Smooth muscle cell (in vitro differentiated cells): ENCODE measurements at regions not wholly inside any gene's neighbourhood (a gene's known extent, or its start where the extent isn't known, plus 50 kb on each side); places are given as distances from the start of the nearest gene placed in this dataset.
"Not testable (repeated sequence)": the region's sequence is repeated elsewhere in the genome, so short reads cannot be mapped to it uniquely, and the experiment has no call there.

Source experiments
- DNase-seq: peaks from one replicate; lab custom pipeline; 2025; ENCODE audit not compliant: unreplicated experiment; lab: John Stamatoyannopoulos, UW
- H2AFZ ChIP-seq: fragments of 200-600 bp; sonication (generic); 2 replicates; pipeline ENCODE4 v1.6.0; 2016; ENCODE audit warnings: antibody characterized with exemption, low read depth, mild to moderate bottlenecking
- H3F3A ChIP-seq: fragments of 200-600 bp; sonication (generic); 2 replicates; pipeline ENCODE4 v1.6.0; 2017; ENCODE audit warnings: antibody characterized with exemption, low read depth
- H3K27ac ChIP-seq: fragments of 200-600 bp; sonication (generic); 2 replicates; pipeline ENCODE4 v1.5.1; 2016; ENCODE audit warnings: low read depth, mild to moderate bottlenecking
- H3K27me3 ChIP-seq: fragments of 200-600 bp; sonication (generic); 2 replicates; pipeline ENCODE4 v1.6.1; 2016; ENCODE audit warnings: low read depth, mild to moderate bottlenecking
- H3K36me3 ChIP-seq: fragments of 200-600 bp; sonication (generic); 2 replicates; pipeline ENCODE4 v1.5.1; 2016; ENCODE audit warnings: low read depth
- H3K4me1 ChIP-seq: fragments of 200-600 bp; sonication (generic); 2 replicates; pipeline ENCODE4 v1.5.1; 2016; ENCODE audit warnings: low read depth
- H3K4me2 ChIP-seq: fragments of 200-600 bp; sonication (generic); 2 replicates; pipeline ENCODE4 v1.6.0; 2016; ENCODE audit warnings: mild to moderate bottlenecking
- H3K4me3 ChIP-seq: fragments of 200-600 bp; sonication (generic); 2 replicates; pipeline ENCODE4 v1.5.1; 2016; ENCODE audit warnings: mild to moderate bottlenecking
- H3K79me2 ChIP-seq: fragments of 200-600 bp; sonication (generic); 2 replicates; pipeline ENCODE4 v1.6.0; 2016; ENCODE audit warnings: low read depth, mild to moderate bottlenecking
- H3K9ac ChIP-seq: fragments of 200-600 bp; sonication (generic); 2 replicates; pipeline ENCODE4 v1.6.0; 2016; ENCODE audit warnings: low read depth
- H3K9me3 ChIP-seq: fragments of 200-600 bp; sonication (generic); replicated peaks from 2 replicates; pipeline ENCODE4 v1.5.1; 2016; ENCODE audit warnings: low read depth
- H4K20me1 ChIP-seq: fragments of 200-600 bp; sonication (generic); 2 replicates; pipeline ENCODE4 v1.6.0; 2016; ENCODE audit warnings: low read depth
- WGBS: methylation state at CpG from one replicate; pipeline ENCODE4 v1.1.7; 2016; ENCODE audit warnings: low lambda C conversion rate; 5-methylcytosine and 5-hydroxymethylcytosine counted together
- TF ChIP-seq, protein P1 (sequence below): fragments of 200-600 bp; sonication (generic); IDR thresholded peaks from 2 replicates; pipeline ENCODE4 v1.5.1; 2017; ENCODE audit warnings: borderline replicate concordance, mild to moderate bottlenecking, antibody characterized with exemption; ENCODE audit not compliant: insufficient read depth, poor library complexity, severe bottlenecking

DNA sequence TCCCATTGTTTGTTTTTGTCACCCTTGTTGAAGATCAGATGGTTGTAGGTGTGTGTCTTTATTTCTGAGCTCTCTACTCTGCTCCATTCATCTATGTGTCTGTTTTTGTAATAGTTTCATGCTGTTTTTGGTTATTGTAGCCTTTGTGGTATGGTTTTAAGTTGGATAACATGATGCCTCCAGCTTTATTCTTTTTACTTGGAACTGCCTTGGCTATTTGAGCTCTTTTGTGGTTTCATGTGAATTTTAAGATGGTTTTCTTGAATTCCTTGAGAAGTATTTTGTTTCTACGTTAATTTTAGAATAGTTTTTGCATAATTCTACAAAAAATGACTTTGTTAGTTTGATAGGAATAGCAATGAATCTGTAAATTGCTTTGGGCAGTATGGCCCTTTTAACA, 170.0 kb upstream of the IGFBP3 start:
- WGBS = 78% methylated on average over 1 of the region's 1 CpG
- H3K79me2 ChIP-seq = no peaks in the 10 kb centered on the region
- no peak overlapping the region for H2AFZ ChIP-seq
- DNase-seq = no peak
- no peaks in the 10 kb centered on the region for H4K20me1 ChIP-seq
- no peak overlapping the region for H3K4me3 ChIP-seq
- TF ChIP-seq, protein P1, sequence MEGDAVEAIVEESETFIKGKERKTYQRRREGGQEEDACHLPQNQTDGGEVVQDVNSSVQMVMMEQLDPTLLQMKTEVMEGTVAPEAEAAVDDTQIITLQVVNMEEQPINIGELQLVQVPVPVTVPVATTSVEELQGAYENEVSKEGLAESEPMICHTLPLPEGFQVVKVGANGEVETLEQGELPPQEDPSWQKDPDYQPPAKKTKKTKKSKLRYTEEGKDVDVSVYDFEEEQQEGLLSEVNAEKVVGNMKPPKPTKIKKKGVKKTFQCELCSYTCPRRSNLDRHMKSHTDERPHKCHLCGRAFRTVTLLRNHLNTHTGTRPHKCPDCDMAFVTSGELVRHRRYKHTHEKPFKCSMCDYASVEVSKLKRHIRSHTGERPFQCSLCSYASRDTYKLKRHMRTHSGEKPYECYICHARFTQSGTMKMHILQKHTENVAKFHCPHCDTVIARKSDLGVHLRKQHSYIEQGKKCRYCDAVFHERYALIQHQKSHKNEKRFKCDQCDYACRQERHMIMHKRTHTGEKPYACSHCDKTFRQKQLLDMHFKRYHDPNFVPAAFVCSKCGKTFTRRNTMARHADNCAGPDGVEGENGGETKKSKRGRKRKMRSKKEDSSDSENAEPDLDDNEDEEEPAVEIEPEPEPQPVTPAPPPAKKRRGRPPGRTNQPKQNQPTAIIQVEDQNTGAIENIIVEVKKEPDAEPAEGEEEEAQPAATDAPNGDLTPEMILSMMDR = no peak
- no peak overlapping the region for H3K27ac ChIP-seq
- no peaks in the 10 kb centered on the region for H3K9me3 ChIP-seq
- no peak overlapping the region for H3K4me2 ChIP-seq
- H3K9ac ChIP-seq = no peak overlapping the region
- H3K27me3 ChIP-seq = no peaks in the 10 kb centered on the region
- no peaks in the 10 kb centered on the region for H3K4me1 ChIP-seq
- no peaks in the 10 kb centered on the region for H3K36me3 ChIP-seq
- no peaks in the 10 kb centered on the region for H3F3A ChIP-seq

DNA sequence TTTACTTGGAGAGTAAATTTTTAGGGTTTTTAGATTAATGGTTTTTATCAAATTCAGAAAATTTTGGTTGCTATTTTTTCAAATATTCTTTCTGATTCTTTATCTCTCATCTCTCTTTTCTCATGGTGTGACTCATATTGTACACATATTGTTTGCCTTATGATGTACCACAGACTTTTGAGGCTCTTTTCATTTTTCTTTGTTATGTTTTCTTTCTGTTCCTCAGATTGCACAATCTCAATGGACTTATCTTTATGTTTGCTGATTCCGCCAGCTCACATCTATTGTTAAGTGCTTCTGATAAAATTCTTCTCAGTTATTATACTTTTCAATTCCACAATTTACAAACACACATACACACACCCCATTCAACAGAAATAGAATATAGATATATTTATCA, 168.2 kb upstream of the IGFBP3 start:
- Histone ChIP-seq H3K27ac (peak overlapping the region; percentile 59), H3F3A (no peaks in the 10 kb centered on the region), H3K79me2 (no peaks in the 10 kb centered on the region), H3K9ac (no peak overlapping the region), H3K4me3 (no peak overlapping the region), H3K9me3 (no peaks in the 10 kb centered on the region), H3K27me3 (no peaks in the 10 kb centered on the region), H4K20me1 (no peaks in the 10 kb centered on the region), H3K4me1 (no peaks in the 10 kb centered on the region), H2AFZ (peak overlapping the region; percentile 10), H3K4me2 (no peak overlapping the region), H3K36me3 (no peaks in the 10 kb centered on the region)
- no peak for DNase-seq
- 85% methylated on average over 1 of the region's 1 CpG for WGBS
- TF ChIP-seq, protein P1 = no peak

DNA sequence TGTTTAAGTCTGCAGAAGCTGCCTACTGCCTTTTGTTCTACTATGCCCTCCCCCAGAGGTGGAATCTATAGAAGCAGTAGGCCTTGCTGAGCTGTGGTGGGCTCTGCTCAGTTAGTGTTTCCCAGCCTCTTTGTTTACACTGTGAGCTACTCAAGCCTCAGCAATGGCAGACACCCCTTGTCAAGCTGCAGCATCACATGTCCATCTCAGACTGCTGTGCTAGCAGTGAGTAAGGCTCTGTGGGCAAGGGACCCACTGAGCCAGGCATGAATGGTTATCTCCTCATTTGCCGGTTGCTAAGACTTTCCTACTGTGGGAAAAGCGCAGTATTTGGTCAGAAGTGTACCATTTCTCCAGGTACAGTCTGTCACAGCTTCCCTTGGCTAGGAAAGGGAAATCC, 167.4 kb upstream of the IGFBP3 start:
- not testable (repeated sequence) for H4K20me1 ChIP-seq

DNA sequence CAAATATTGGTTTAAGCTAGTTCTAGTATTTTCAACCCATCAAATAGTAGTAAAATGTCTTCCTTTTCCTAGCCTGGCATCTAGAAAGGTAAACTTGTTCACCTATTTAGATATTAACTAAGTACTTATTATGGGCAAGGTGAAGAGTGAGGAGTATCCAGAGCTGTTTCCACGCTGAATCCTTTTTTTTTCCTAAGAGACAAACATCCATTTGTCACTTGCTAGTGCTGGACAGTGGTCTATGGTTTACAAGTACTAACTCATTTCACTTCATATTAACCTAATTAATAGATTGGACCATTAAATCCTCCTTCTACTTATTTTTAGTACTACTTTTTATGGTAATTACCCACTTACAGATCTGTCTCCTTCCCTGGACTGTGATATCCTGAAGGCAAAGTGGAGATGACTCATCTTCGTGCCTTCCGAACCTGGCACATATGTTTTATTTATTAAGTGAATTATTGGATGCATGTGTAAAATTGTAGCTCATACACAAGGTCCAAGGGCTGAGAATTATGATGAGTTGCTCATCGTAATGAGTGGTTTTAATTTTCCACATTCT, 159.6 kb upstream of the IGFBP3 start:
- no peaks in the 10 kb centered on the region for H3K27me3 ChIP-seq
- H3K27ac ChIP-seq = no peak overlapping the region
- no peak overlapping the region for H3K4me2 ChIP-seq
- DNase-seq = no peak
- no peaks in the 10 kb centered on the region for H3K36me3 ChIP-seq
- 79% methylated on average over 4 of the region's 4 CpGs for WGBS
- H4K20me1 ChIP-seq = no peaks in the 10 kb centered on the region
- H3K9ac ChIP-seq = no peak overlapping the region
- TF ChIP-seq, protein P1 = no peak
- no peak overlapping the region for H2AFZ ChIP-seq
- H3F3A ChIP-seq = peaks cover 4% of the 10 kb centered on the region
- H3K4me1 ChIP-seq = no peaks in the 10 kb centered on the region
- no peaks in the 10 kb centered on the region for H3K79me2 ChIP-seq
- no peak overlapping the region for H3K4me3 ChIP-seq
- no peaks in the 10 kb centered on the region for H3K9me3 ChIP-seq

More for the DNA sequence above, 167.4 kb upstream of the IGFBP3 start:
- H3K27ac ChIP-seq = peak overlapping the region; percentile 59
- H2AFZ ChIP-seq = peak overlapping the region; percentile 10
- not testable (repeated sequence) for DNase-seq, H3K9ac ChIP-seq, H3K36me3 ChIP-seq, H3K4me3 ChIP-seq, H3K4me2 ChIP-seq, H3K79me2 ChIP-seq, H3K9me3 ChIP-seq, H3K27me3 ChIP-seq, H3K4me1 ChIP-seq, H3F3A ChIP-seq
- 34% methylated on average over 2 of the region's 2 CpGs for WGBS
